ENCODE measurements at regions not wholly inside any gene's neighbourhood (a gene's known extent, or its start where the extent isn't known, plus 50 kb on each side); places are given as distances from the start of the nearest gene placed in this dataset.

DNA sequence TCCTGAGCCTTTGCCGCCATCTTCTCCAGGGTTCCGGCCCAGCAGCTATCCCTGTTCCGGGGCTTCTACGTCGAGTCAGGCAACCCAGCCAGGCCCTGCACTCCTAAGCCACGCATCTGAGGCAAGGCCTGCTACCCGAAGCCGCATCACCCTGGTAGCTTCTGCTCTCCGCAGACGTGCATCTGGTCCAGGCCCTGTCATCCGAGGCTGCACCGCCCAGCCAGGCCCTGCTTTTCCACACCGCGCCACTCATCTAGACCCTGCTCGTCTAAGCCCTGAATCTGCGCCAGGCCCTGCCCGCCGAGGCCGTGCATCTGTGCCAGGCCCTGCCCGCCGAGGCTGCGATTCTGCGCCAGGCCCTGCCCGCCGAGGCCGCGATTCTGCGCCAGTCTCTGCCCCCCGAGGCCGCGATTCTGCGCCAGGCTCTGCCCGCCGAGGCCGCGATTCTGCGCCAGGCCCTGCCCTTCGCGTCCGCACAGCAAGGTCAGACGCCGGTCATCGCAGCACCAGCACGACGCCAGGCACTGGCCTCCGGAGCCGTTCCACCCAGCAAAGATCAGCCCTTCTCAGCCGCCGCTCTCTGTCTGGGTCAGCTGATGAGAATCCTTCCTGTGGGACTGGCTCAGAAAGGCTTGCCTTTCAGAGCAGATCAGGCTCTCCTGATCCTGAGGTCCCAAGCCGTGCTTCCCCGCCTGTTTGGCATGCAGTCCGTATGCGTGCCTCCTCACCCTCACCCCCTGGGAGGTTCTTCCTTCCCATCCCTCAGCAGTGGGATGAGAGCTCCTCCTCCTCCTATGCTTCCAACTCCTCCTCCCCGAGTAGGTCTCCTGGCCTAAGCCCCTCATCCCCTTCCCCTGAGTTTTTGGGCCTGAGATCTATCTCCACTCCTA, 75.1 kb downstream of the NUDT10 start:
- TF ChIP-seq, protein P1, sequence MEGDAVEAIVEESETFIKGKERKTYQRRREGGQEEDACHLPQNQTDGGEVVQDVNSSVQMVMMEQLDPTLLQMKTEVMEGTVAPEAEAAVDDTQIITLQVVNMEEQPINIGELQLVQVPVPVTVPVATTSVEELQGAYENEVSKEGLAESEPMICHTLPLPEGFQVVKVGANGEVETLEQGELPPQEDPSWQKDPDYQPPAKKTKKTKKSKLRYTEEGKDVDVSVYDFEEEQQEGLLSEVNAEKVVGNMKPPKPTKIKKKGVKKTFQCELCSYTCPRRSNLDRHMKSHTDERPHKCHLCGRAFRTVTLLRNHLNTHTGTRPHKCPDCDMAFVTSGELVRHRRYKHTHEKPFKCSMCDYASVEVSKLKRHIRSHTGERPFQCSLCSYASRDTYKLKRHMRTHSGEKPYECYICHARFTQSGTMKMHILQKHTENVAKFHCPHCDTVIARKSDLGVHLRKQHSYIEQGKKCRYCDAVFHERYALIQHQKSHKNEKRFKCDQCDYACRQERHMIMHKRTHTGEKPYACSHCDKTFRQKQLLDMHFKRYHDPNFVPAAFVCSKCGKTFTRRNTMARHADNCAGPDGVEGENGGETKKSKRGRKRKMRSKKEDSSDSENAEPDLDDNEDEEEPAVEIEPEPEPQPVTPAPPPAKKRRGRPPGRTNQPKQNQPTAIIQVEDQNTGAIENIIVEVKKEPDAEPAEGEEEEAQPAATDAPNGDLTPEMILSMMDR (IDR thresholded peaks at IDR 0.05) = no peak
- no peak for TF ChIP-seq POLR2AphosphoS5 (IDR thresholded peaks at IDR 0.05)

Measured in upper lobe of left lung (tissue), 4 donors.